Endothelial cell of umbilical vein (primary cell): ENCODE measurements at regions not wholly inside any gene's neighbourhood (a gene's known extent, or its start where the extent isn't known, plus 50 kb on each side); places are given as distances from the start of the nearest gene placed in this dataset.

ENCODE experiments used
- BruUV-seq: library from RNA; stranded (reverse); fragments of 400-500 nt; replicated peaks from 2 replicates; lab custom pipeline; 2021; lab: Mats Ljungman, UMichigan
- CTCF ChIA-PET: fragments of 300-600, 350-600 bp; sonication (Branson Sonifier 250); formaldehyde crosslinking; loops from one replicate; lab custom pipeline; 2021; ENCODE audit warnings: antibody characterized with exemption, inconsistent platforms; lab: Charles Lee
- POLR2A ChIA-PET: fragments of 300-600, 350-600 bp; sonication (Branson Sonifier 250); formaldehyde crosslinking; loops from one replicate; lab custom pipeline; 2021; ENCODE audit warnings: antibody characterized with exemption, inconsistent platforms; lab: Charles Lee
- DNase-seq: peaks from one replicate; pipeline ENCODE4 v3.0.0-alpha.2; 2011; ENCODE audit warnings: low read depth, low spot score
- FAIRE-seq: peaks from 2 replicates; lab custom pipeline; 2011; peaks lifted over from hg19 to GRCh38; lab: Jason Lieb, UNC
- H2AFZ ChIP-seq: 2 replicates; pipeline ENCODE4 v1.6.0; 2012; ENCODE audit warnings: low read depth, low read length, control low read depth, inconsistent platforms
- H3K27ac ChIP-seq: 2 replicates; pipeline ENCODE4 v1.5.1; 2011; ENCODE audit warnings: low read depth, mild to moderate bottlenecking, control low read depth, low read length, moderate library complexity; ENCODE audit not compliant: insufficient read depth
- H3K27me3 ChIP-seq, 2 experiments: 2 replicates each; pipeline versions ENCODE4 v1.6.0 to v1.6.1; 2011; ENCODE audit warnings: low read length in 2 of 2, mixed read lengths in 1 of 2; ENCODE audit not compliant: control insufficient read depth in 2 of 2, insufficient read depth in 2 of 2
- H3K36me3 ChIP-seq, 2 experiments: 2 replicates in 1 of 2; 3 replicates in 1 of 2; pipeline ENCODE4 v1.5.1; 2011; ENCODE audit warnings: low read length in 2 of 2, mild to moderate bottlenecking in 1 of 2, moderate library complexity in 1 of 2; ENCODE audit not compliant: control insufficient read depth in 2 of 2, insufficient read depth in 2 of 2; ENCODE audit errors: extremely low read depth in 1 of 2
- H3K4me1 ChIP-seq: 3 replicates; pipeline ENCODE4 v1.5.1; 2011; ENCODE audit warnings: mild to moderate bottlenecking, low read length; ENCODE audit not compliant: control insufficient read depth, insufficient read depth; ENCODE audit errors: extremely low read depth
- H3K4me2 ChIP-seq: 2 replicates; pipeline ENCODE4 v1.6.1; 2011; ENCODE audit warnings: low read length, control low read depth, mixed read lengths; ENCODE audit not compliant: insufficient read depth
- H3K4me3 ChIP-seq, 3 experiments: fragments of 200-600 bp in 1 of 3; sonication (generic), shearing (Covaris generic) in 1 of 3; replicated peaks in 1 of 3; 2 replicates each; pipeline ENCODE4 v1.5.1; 2011 to 2016; ENCODE audit warnings: control low read depth in 3 of 3, low read length in 3 of 3, mild to moderate bottlenecking in 2 of 3, inconsistent platforms in 1 of 3, low read depth in 1 of 3, moderate library complexity in 1 of 3; ENCODE audit not compliant: insufficient read depth in 1 of 3
- H3K79me2 ChIP-seq: 2 replicates; pipeline ENCODE4 v1.6.0; 2012; ENCODE audit warnings: low read length, inconsistent platforms; ENCODE audit not compliant: control insufficient read depth, insufficient read depth
- H3K9ac ChIP-seq: replicated peaks from 2 replicates; pipeline ENCODE3; 2011; ENCODE audit warnings: low read length, control low read depth; ENCODE audit not compliant: insufficient read depth; ENCODE audit errors: extremely low read depth
- H3K9me1 ChIP-seq: replicated peaks from 3 replicates; pipeline ENCODE4 v1.6.0; 2011; ENCODE audit warnings: mild to moderate bottlenecking, low read length; ENCODE audit not compliant: control insufficient read depth, insufficient read depth; ENCODE audit errors: extremely low read depth
- H3K9me3 ChIP-seq: replicated peaks from 2 replicates; pipeline ENCODE4 v1.5.1; 2012; ENCODE audit warnings: low read length, inconsistent platforms; ENCODE audit not compliant: control insufficient read depth, insufficient read depth
- H4K20me1 ChIP-seq: replicated peaks from 2 replicates; pipeline ENCODE3; 2011; ENCODE audit warnings: mild to moderate bottlenecking, low read length; ENCODE audit not compliant: control insufficient read depth, insufficient read depth; ENCODE audit errors: extremely low read depth
- CTCF ChIP-seq, 2 donors: IDR thresholded peaks; 1 replicate in 1 of 2; 2 replicates in 1 of 2; pipeline ENCODE4 v1.5.1; 2011; ENCODE audit warnings: low read length in 2 of 2, mild to moderate bottlenecking in 2 of 2, moderate library complexity in 2 of 2, control low read depth in 1 of 2, inconsistent platforms in 1 of 2, low read depth in 1 of 2; ENCODE audit not compliant: insufficient read depth in 1 of 2; ENCODE audit errors: extremely low read depth in 1 of 2
- EZH2 ChIP-seq: IDR thresholded peaks from 2 replicates; pipeline ENCODE4 v1.6.1; 2012; ENCODE audit warnings: borderline replicate concordance, low read depth, mild to moderate bottlenecking, moderate library complexity, low read length, inconsistent platforms; ENCODE audit not compliant: severe bottlenecking
- FOS ChIP-seq: IDR thresholded peaks from 2 replicates; pipeline ENCODE4 v1.6.1; 2011; ENCODE audit warnings: mild to moderate bottlenecking, low read length, moderate library complexity, borderline replicate concordance; ENCODE audit not compliant: insufficient read depth
- GATA2 ChIP-seq: IDR thresholded peaks from 2 replicates; pipeline ENCODE4 v1.7.0; 2011; ENCODE audit warnings: low read depth, mild to moderate bottlenecking, moderate library complexity, mixed read lengths, low read length; ENCODE audit not compliant: insufficient read length, insufficient read depth
- JUN ChIP-seq: IDR thresholded peaks from 2 replicates; pipeline ENCODE4 v1.6.1; 2011; ENCODE audit warnings: borderline replicate concordance, low read depth; ENCODE audit not compliant: insufficient read length, insufficient read depth
- MAX ChIP-seq: IDR thresholded peaks from 2 replicates; pipeline ENCODE4 v1.6.1; 2011; ENCODE audit not compliant: insufficient read depth, insufficient read length
- MYC ChIP-seq: IDR thresholded peaks from one replicate; pipeline ENCODE4 v1.6.1; 2011; ENCODE audit warnings: mild to moderate bottlenecking, low read depth, low read length
- POLR2A ChIP-seq: IDR thresholded peaks from 2 replicates; pipeline ENCODE4 v1.6.1; 2012; ENCODE audit warnings: low read depth, mild to moderate bottlenecking, control low read depth, low read length
- POLR2AphosphoS5 ChIP-seq: IDR thresholded peaks from 2 replicates; pipeline ENCODE4 v1.6.1; 2012; ENCODE audit warnings: low read depth, mild to moderate bottlenecking, control low read depth, low read length, moderate library complexity; ENCODE audit not compliant: insufficient read depth
- dilution Hi-C: fragments of 300-500 bp; cut with MboI; formaldehyde crosslinking; loops from one replicate; pipeline ENCODE4 v1.15.0; 2019; ENCODE audit warnings: low sequenced_read_pairs; ENCODE audit not compliant: extremely low pct_ligation_motif_present
- intact Hi-C: fragments of 100-400 bp; cut with micrococcal nuclease; formaldehyde crosslinking; loops from one replicate; pipeline ENCODE4 v1.10.0; 2022

- no peak for TF ChIP-seq FOS
- TF ChIP-seq EZH2, result no peak
- no peak for TF ChIP-seq JUN
- TF ChIP-seq POLR2A, result no peak
- TF ChIP-seq GATA2, result no peak
- TF ChIP-seq MYC, result no peak
- no peak for TF ChIP-seq MAX
- TF ChIP-seq POLR2AphosphoS5, result no peak
- TF ChIP-seq CTCF (IDR thresholded peaks at IDR 0.05; ENCODE audit: extremely low read depth in 1 of 2, insufficient read depth in 1 of 2, low read depth in 1 of 2, low read length in 2 of 2), result no peak
- Histone ChIP-seq H3K27me3 (no peaks in the 10 kb centered on the region), H2AFZ (no peak overlapping the region), H3K9me3 (no peaks in the 10 kb centered on the region), H3K79me2 (no peaks in the 10 kb centered on the region), H3K4me3 (no peak overlapping the region), H3K27ac (no peak overlapping the region), H3K9me1 (no peaks in the 10 kb centered on the region), H4K20me1 (no peaks in the 10 kb centered on the region), H3K4me1 (no peaks in the 10 kb centered on the region), H3K4me2 (no peak overlapping the region), H3K9ac (no peak overlapping the region), H3K36me3 (no peaks in the 10 kb centered on the region)
- POLR2A ChIA-PET, result no interaction called here
- dilution Hi-C loops, result no loop called here
- no TSS peak for BruUV-seq
- no peak for DNase-seq
- FAIRE-seq, result no peak
- CTCF ChIA-PET, result no interaction called here
- intact Hi-C loops, result no loop called here
Measured at GRCh38 chr6:76789580-76789979, 673.7 kb downstream of the HTR1B start.
